PFSK-1 (cell line): ENCODE measurements at regions not wholly inside any gene's neighbourhood (a gene's known extent, or its start where the extent isn't known, plus 50 kb on each side); places are given as distances from the start of the nearest gene placed in this dataset.

Experiments
- FOXP2 ChIP-seq: optimal IDR thresholded peaks from 2 replicates; pipeline ENCODE3; 2011; ENCODE audit warnings: borderline replicate concordance, control low read depth, inconsistent platforms; ENCODE audit not compliant: insufficient read depth; ENCODE audit errors: extremely low read length, extremely low read depth
- POLR2AphosphoS5 ChIP-seq: IDR thresholded peaks from 2 replicates; pipeline ENCODE4 v1.6.1; 2012; ENCODE audit warnings: low read depth, mild to moderate bottlenecking, control low read depth, low read length, moderate library complexity
- SIN3A ChIP-seq: IDR thresholded peaks from 2 replicates; pipeline ENCODE4 v1.6.1; 2012; ENCODE audit warnings: mild to moderate bottlenecking, low read length, moderate library complexity, borderline replicate concordance; ENCODE audit not compliant: insufficient read depth
- TAF1 ChIP-seq: IDR thresholded peaks from 2 replicates; pipeline ENCODE4 v1.6.1; 2012; ENCODE audit warnings: low read length, control low read depth, borderline replicate concordance; ENCODE audit not compliant: insufficient read depth
- TF ChIP-seq, protein P1 (sequence below), 2 experiments: IDR thresholded peaks; 2 replicates each; pipeline versions ENCODE4 v1.6.1 to v1.8.0; 2011 to 2012; ENCODE audit warnings: low read depth in 2 of 2, low read length in 2 of 2, control low read depth in 1 of 2, inconsistent platforms in 1 of 2, mild to moderate bottlenecking in 1 of 2, moderate library complexity in 1 of 2; ENCODE audit not compliant: insufficient read depth in 1 of 2

GRCh38 chr7:26096136-26096535 lies 55.9 kb upstream of the NFE2L3 start:
- TF ChIP-seq FOXP2 = no peak
- no peak for TF ChIP-seq POLR2AphosphoS5
- TF ChIP-seq SIN3A = no peak
- TF ChIP-seq TAF1 = no peak
- TF ChIP-seq, protein P1, sequence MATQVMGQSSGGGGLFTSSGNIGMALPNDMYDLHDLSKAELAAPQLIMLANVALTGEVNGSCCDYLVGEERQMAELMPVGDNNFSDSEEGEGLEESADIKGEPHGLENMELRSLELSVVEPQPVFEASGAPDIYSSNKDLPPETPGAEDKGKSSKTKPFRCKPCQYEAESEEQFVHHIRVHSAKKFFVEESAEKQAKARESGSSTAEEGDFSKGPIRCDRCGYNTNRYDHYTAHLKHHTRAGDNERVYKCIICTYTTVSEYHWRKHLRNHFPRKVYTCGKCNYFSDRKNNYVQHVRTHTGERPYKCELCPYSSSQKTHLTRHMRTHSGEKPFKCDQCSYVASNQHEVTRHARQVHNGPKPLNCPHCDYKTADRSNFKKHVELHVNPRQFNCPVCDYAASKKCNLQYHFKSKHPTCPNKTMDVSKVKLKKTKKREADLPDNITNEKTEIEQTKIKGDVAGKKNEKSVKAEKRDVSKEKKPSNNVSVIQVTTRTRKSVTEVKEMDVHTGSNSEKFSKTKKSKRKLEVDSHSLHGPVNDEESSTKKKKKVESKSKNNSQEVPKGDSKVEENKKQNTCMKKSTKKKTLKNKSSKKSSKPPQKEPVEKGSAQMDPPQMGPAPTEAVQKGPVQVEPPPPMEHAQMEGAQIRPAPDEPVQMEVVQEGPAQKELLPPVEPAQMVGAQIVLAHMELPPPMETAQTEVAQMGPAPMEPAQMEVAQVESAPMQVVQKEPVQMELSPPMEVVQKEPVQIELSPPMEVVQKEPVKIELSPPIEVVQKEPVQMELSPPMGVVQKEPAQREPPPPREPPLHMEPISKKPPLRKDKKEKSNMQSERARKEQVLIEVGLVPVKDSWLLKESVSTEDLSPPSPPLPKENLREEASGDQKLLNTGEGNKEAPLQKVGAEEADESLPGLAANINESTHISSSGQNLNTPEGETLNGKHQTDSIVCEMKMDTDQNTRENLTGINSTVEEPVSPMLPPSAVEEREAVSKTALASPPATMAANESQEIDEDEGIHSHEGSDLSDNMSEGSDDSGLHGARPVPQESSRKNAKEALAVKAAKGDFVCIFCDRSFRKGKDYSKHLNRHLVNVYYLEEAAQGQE (IDR thresholded peaks at IDR 0.05; ENCODE audit: insufficient read depth in 1 of 2, low read depth in 2 of 2, low read length in 2 of 2) = no peak

- TF ChIP-seq POLR2AphosphoS5 (no peak), SIN3A (no peak), TAF1 (no peak), FOXP2 (no peak)
These were observed 53.9 kb upstream of the NFE2L3 start for GRCh38 chr7:26097837-26098668.

DNA sequence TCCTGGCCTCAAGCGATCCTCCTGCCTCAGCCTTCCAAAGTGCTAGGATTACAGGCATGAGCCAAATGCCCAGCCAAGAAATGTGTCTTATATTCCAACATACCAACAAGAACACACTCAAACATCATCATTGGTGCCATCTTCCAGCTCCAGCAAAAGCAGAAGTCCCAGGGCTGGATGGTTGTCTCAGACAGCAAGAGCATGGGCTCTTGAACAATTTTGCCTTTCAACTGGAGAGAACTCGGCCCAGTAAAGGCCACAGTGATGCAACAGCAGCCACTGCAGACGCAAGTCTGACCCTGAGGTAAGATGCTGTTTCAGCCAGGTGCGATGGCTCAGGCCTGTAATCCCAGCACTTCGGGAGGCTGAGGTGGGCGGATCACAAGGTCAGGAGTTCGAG lies 52.8 kb upstream of the NFE2L3 start:
- no peak for TF ChIP-seq TAF1
- TF ChIP-seq POLR2AphosphoS5 = no peak
- no peak for TF ChIP-seq SIN3A
- TF ChIP-seq, protein P1 (IDR thresholded peaks at IDR 0.05; ENCODE audit: insufficient read depth in 1 of 2, low read depth in 2 of 2, low read length in 2 of 2) = no peak
- no peak for TF ChIP-seq FOXP2

- TF ChIP-seq SIN3A (no peak), TAF1 (no peak), POLR2AphosphoS5 (no peak), FOXP2 (no peak)
- TF ChIP-seq, protein P1 (IDR thresholded peaks at IDR 0.05; ENCODE audit: insufficient read depth in 1 of 2, low read depth in 2 of 2, low read length in 2 of 2) = no peak
These were observed 51.3 kb upstream of the NFE2L3 start for GRCh38 chr7:26100406-26101339.
